HG02642 (cell line): ENCODE measurements at regions not wholly inside any gene's neighbourhood (a gene's known extent, or its start where the extent isn't known, plus 50 kb on each side); places are given as distances from the start of the nearest gene placed in this dataset.

Experiments used
- ATAC-seq: cut with Tn5 transposase; IDR thresholded peaks from one replicate; pipeline ENCODE4 v1.9.1; 2021; ENCODE audit warnings: mild to moderate bottlenecking; ENCODE audit not compliant: unreplicated experiment, poor library complexity

DNA sequence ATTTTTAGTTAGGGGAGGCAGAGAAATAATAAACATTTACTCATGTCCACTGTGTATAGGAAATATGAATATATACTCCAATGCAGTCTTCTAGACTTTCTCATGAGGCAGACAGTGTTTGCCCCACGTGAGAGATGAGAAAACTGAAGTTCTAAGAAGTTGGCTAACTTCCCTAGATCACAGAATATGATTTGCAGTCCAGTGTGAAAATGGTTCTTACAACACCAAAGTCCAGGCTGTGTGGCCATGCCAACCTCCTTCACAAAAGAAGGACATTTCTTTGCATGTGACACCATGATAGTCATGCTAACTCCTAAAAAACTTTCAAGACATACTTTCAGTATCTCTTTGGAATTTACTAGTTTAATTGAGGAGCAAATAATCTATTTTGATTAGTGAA, 143.7 kb downstream of the IRS1 start:
- no peak for ATAC-seq

DNA sequence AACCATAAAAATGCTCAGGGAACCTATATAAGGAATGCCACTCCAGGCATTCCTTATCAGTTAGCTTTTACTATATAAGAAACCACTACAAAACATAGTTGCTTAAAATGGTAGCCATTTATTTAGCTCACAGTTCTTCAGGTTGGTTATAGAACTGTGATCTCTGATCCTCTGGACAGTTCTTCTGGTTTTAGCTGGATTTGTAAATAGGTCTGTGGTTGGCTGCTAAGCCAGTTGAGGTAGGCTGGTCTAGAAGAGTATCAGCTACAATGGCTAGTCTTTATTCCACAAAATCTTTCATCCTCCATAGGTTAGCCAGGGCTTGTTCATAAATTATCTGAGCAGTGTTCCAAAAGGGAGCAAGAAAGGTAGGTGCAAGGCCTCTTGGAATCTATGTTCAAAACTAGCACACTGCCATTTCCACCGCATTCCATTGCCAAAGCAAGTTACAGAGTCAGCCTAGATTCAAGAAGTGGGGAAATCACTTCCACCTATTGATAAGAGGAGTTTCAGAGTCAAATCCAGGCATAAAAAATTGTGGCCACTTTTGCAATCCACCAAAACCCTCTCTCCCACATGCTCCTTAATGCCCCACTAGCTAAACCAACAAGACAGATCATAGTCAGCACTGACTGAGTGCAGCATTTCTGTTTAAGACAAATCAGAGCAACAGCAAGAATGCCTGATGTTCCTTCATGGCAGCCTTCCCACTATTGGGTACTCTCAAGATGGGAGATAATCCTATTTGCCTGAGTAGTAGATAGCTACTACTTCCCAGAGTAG, 146.4 kb downstream of the IRS1 start:
- no peak for ATAC-seq

DNA sequence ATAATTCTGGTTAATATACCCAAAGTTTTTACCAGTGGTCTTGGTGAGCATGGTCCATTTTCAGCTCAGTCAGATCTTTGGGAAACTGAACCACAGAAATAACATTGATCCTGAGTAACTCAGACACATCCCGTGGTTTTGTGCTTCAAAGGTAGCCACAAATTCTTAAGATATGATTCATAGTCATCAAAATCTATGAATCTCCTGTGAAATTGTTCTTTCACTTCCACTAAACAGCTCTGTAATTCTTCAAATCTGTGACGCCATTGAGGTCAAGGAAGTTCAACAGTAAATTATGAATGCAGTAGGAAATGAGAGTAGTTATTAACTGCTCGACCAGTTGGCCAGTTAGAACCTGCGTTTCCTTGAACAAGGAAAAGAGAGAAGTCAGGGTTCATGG, 147.3 kb downstream of the IRS1 start:
- no peak for ATAC-seq

DNA sequence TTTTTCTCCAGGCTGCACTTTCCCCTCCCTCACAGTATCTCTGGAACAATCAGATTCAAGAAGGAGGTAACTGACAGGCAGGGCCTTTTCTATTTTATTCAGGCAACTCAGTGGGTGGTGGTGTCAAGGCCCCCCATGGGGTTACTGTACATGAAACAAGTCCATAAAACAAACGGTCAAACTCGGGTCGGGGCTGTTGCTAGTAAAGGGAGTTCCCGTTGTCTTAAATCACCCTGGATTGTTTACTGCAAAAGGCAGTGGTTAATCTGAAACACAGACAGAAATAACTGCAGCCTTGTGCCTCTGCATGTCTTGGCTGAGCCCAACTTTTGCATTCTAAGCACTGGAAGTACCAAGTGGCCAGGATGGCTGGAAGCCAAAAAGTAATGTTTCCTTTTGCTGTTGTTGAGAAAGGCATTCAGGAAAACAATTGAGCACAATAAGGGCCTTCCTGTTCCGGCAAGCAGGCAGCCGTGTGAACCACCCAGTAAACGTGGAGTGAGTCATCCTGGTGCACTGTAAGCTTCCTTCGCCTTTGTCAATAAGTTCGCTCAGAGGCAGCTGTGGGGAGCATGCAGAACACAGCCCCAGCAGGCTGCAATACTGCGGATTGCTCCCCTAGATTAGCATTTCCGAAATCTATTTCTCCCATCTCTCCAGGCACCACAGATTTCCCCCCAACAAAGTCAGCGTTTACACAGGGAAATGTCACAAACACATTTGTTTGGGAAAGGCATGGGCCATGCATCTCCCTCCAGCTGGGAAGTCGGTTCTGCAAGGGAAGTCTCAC, 149.6 kb downstream of the IRS1 start:
- ATAC-seq, result peak; percentile 88

- ATAC-seq, result no peak
Measured at GRCh38 chr2:226649201-226649600, 150.4 kb downstream of the IRS1 start.

DNA sequence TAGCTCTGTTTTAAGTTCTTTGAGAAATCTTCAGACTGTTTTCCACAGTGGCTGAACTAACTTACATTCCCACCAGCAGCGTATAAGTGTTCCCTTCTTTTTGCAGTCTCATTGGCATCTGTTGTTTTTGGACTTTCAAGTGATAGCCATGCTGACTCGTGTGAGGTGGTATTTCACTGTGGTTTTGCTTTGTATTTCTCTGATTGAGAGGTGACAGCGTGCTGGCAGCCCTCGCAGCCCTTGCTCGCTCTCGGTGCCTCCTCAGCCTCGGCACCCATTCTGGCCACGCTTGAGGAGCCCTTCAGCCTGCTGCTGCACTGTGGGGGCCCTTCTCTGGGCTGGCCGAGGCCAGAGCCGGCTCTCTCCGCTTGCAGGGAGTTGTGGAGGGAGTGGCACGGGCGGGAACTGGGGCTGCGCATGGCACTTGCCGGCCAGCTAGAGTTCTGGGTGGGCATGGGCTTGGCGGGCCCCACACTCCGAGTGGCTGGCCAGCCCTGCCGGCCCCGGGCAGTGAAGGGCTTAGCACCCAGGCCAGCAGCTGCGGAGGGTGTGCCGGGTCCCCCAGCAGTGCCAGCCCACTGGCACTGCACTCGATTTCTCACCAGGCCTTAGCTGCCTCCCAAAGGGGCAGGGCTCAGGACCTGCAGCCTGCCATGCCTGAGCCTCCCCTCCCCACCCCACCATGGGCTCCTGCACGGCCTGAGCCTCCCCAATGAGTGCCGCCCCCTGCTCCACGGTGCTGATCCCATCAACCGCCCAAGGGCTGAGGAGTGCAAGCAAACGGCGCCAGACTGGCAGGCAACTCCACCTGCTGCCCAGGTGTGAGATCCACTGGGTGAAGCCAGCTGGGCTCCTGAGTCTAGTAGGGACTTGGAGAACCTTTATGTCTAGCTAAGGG, 151.8 kb downstream of the IRS1 start:
- no peak for ATAC-seq

GRCh38 chr2:226644399-226644865, 155.2 kb downstream of the IRS1 start:
- ATAC-seq, result no peak

DNA sequence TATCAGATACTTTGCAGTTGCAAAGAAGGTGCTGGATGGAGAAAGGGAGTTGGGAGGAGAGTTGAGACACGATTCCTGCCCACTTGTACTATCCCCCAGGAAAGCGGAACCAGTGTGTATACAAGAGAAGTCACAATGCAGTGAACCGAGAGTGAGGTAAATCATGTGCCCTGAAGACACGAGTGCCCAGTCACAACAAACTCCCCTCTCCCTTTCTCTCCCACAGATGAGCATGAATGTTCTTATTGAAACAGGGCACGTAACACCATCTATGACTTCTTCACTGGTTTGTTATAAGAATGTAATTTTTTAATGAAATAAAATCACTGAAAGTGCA, 155.7 kb downstream of the IRS1 start:
- no peak for ATAC-seq

DNA sequence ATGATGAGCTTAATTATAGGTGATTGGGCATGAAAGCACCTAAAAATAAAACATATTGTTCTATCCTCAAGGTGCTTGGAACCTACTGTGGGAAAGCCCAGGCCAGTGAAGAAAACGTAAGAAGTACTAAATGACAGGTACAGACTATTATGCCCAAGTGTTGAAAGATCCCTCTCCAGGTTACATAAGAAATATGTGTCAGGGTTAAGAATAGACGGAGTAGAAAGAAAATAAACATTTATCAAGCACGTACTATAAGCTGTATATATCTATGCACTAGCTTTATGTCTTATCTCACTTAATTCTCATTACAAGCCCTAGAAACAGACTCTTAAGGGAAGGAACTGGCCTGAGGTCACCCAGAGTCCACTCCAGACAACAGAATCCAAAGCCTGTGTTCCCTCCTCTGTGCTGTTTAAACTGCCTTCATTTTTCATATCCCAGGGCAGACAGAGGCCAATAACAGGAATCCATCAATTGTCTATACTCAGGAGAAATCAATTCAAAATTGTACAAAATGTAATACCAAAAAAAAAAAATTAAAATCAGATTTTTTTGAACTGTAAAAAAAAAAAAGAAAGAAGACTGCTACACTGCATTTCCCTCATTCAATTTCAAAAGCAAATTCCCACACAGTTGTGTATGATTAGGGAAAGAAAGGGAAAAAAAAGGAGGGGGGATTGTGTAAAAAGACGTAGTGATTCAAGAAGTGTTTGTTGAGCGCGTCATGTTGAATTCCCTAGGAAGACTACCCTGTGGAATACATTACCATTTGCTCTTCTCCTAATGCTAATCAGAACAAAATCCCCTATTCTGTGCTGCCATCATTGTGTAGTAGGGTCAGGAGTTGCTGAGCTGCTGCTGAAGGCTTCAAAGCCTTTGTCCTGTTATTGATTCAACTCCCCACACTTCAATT, 156.3 kb downstream of the IRS1 start:
- no peak for ATAC-seq

DNA sequence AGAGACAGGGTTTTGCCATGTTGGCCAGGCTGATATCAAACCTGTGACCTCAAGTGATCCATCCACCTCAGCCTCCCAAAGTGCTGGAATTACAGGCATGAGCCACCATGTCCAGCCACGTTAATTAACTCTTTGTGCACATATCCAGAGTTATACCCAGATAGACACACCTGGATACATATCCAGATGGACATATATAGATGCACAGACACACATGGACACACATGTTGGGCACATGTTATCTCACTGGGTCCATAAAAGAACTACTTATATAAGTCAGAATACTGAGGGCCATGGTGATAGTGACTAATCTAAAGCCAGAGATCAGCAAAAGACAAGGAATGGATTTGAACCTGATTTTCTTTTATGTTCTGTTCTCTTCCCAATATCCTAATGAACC, 158.6 kb downstream of the IRS1 start:
- ATAC-seq, result no peak

GRCh38 chr2:226640501-226640900, 159.1 kb downstream of the IRS1 start:
- no peak for ATAC-seq

- ATAC-seq, result no peak
Measured at GRCh38 chr2:226639550-226639949, 160.1 kb downstream of the IRS1 start.

DNA sequence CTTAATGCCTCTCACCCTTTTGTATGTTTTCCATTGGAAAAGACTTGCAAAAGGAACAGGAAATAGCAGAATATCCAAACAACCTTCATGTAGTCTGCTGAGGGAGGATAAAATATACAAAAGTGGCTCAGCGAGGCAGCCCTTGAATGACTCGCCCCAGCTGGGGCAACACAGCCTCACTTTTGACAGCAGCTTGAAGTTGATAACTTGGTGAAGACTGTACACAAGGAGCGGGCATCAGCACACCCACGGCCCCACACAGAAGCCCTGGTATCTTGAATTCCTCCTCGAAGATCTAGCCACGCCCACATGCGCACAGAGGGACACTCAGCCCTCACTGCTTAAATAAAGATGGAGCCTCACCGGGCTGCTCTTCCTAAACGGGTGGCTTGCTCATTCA, 161.0 kb downstream of the IRS1 start:
- ATAC-seq, result no peak

- no peak for ATAC-seq
Measured at GRCh38 chr2:226637383-226637782, 162.2 kb downstream of the IRS1 start.

GRCh38 chr2:226636586-226636985, 163.0 kb downstream of the IRS1 start:
- no peak for ATAC-seq

- no peak for ATAC-seq
Measured at GRCh38 chr2:226634943-226635604, 164.5 kb downstream of the IRS1 start.

- no peak for ATAC-seq
Measured at GRCh38 chr2:226631671-226632070, 167.9 kb downstream of the IRS1 start.

DNA sequence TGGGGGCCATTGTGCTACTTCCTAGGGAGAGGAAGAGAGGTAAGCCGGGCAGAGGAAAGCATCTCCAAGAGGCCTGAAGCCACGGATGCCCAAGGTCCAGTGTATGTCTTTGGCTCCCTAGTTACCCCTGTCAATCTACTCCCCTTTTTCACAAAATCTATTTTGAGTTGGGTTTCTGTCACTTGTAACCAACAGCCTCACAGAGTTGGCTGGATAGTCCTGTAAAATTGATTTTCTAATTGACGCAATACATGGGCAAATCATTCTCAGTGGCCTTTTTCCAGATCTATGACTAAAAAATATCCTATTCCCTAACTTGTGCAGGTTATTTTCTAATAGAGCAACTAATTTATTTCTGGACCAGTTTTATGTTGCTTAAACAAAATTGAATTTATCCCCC, 168.4 kb downstream of the IRS1 start:
- no peak for ATAC-seq

- ATAC-seq, result no peak
Measured at GRCh38 chr2:226625946-226626345, 173.7 kb downstream of the IRS1 start.
